SK-N-SH (cell line): ENCODE measurements at regions not wholly inside any gene's neighbourhood (a gene's known extent, or its start where the extent isn't known, plus 50 kb on each side); places are given as distances from the start of the nearest gene placed in this dataset.

Experiments
- CTCF ChIA-PET: fragments of 300-600, 350-600 bp; formaldehyde crosslinking; extraction: SDS; loops from one replicate; lab custom pipeline; 2021; lab: Yijun Ruan, JAX
- POLR2A ChIA-PET: fragments of 350-600 bp; sonication (Branson Sonifier 250); formaldehyde crosslinking; extraction: SDS; loops from one replicate; lab custom pipeline; 2020; ENCODE audit warnings: antibody characterized with exemption, inconsistent platforms; lab: Yijun Ruan, JAX
- DNase-seq: peaks from one replicate; pipeline ENCODE4 v3.0.0; 2012
- H2AFZ ChIP-seq: fragments of 200-600 bp; sonication (generic); 2 replicates; pipeline ENCODE4 v1.8.1; 2016; ENCODE audit warnings: antibody characterized with exemption, mild to moderate bottlenecking, low read depth
- H3F3A ChIP-seq: fragments of 200-600 bp; sonication (generic); replicated peaks from 2 replicates; pipeline ENCODE3; 2016; ENCODE audit warnings: antibody characterized with exemption, mild to moderate bottlenecking; ENCODE audit not compliant: insufficient read depth
- H3K27ac ChIP-seq, 2 experiments: fragments of 200-500 bp in 1 of 2; fragments of 200-600 bp in 1 of 2; sonication (Bioruptor generic) in 1 of 2; sonication (generic), shearing (Covaris generic) in 1 of 2; 2 replicates each; pipeline versions ENCODE4 v1.5.1 to v1.6.1; 2014 to 2016; ENCODE audit warnings: low read depth in 2 of 2, inconsistent platforms in 1 of 2, low read length in 1 of 2, mild to moderate bottlenecking in 1 of 2, mixed read lengths in 1 of 2
- H3K27me3 ChIP-seq: fragments of 200-600 bp; sonication (generic), shearing (Covaris generic); 2 replicates; pipeline ENCODE4 v1.6.1; 2016; ENCODE audit warnings: mixed run types; ENCODE audit not compliant: insufficient read depth
- H3K36me3 ChIP-seq, 2 experiments: fragments of 200-500 bp in 1 of 2; fragments of 200-600 bp in 1 of 2; sonication (Bioruptor generic) in 1 of 2; sonication (generic) in 1 of 2; replicated peaks in 1 of 2; 2 replicates each; pipeline versions ENCODE3 to v1.5.1; 2014 to 2016; ENCODE audit warnings: low read length in 1 of 2, mild to moderate bottlenecking in 1 of 2; ENCODE audit not compliant: insufficient read depth in 2 of 2, control insufficient read depth in 1 of 2
- H3K4me1 ChIP-seq, 2 experiments: fragments of 200-500 bp in 1 of 2; fragments of 200-600 bp in 1 of 2; sonication (Bioruptor generic) in 1 of 2; sonication (generic), shearing (Covaris generic) in 1 of 2; 2 replicates each; pipeline versions ENCODE4 v1.5.1 to v1.6.1; 2014 to 2016; ENCODE audit warnings: low read depth in 1 of 2, low read length in 1 of 2, mixed run types in 1 of 2; ENCODE audit not compliant: insufficient read depth in 2 of 2, control insufficient read depth in 1 of 2
- H3K4me2 ChIP-seq: fragments of 200-600 bp; sonication (generic), shearing (Covaris generic); 2 replicates; pipeline ENCODE4 v1.6.1; 2017; ENCODE audit warnings: mixed run types
- H3K4me3 ChIP-seq, 2 experiments: fragments of 200-500 bp in 1 of 2; fragments of 200-600 bp in 1 of 2; sonication (Bioruptor generic) in 1 of 2; sonication (generic), shearing (Covaris generic) in 1 of 2; 2 replicates each; pipeline versions ENCODE4 v1.5.1 to v1.8.1; 2014 to 2016; ENCODE audit warnings: low read depth in 2 of 2, inconsistent platforms in 1 of 2, low read length in 1 of 2, mild to moderate bottlenecking in 1 of 2, mixed read lengths in 1 of 2, moderate library complexity in 1 of 2
- H3K79me2 ChIP-seq: fragments of 200-600 bp; sonication (generic); 2 replicates; pipeline ENCODE4 v1.8.1; 2017; ENCODE audit warnings: mild to moderate bottlenecking; ENCODE audit not compliant: insufficient read depth
- H3K9ac ChIP-seq: fragments of 200-600 bp; sonication (generic); 2 replicates; pipeline ENCODE4 v1.6.1; 2017; ENCODE audit warnings: mixed run types
- H3K9me2 ChIP-seq: fragments of 200-600 bp; sonication (generic); 2 replicates; pipeline ENCODE4 v1.6.1; 2017; ENCODE audit warnings: mixed run types
- H3K9me3 ChIP-seq: fragments of 200-600 bp; sonication (generic); 2 replicates; pipeline ENCODE4 v1.6.1; 2017; ENCODE audit warnings: mixed run types, mild to moderate bottlenecking, moderate library complexity
- H4K20me1 ChIP-seq: fragments of 200-600 bp; sonication (generic); 2 replicates; pipeline ENCODE4 v1.6.1; 2017; ENCODE audit warnings: mild to moderate bottlenecking, mixed run types; ENCODE audit not compliant: insufficient read depth
- CTCF ChIP-seq: fragments of 200-600 bp; sonication (generic); IDR thresholded peaks from 2 replicates; pipeline ENCODE4 v1.6.1; 2017; ENCODE audit warnings: antibody characterized with exemption, mild to moderate bottlenecking, moderate library complexity
- ELF1 ChIP-seq: IDR thresholded peaks from 2 replicates; pipeline ENCODE4 v1.4.0; 2012
- EP300 ChIP-seq, 2 experiments: IDR thresholded peaks; 2 replicates each; pipeline versions ENCODE4 v1.4.0 to v1.6.1; 2012; ENCODE audit warnings: borderline replicate concordance in 1 of 2, low read depth in 1 of 2, low read length in 1 of 2
- EZH2phosphoT487 ChIP-seq: fragments of 200-600 bp; sonication (generic); IDR thresholded peaks from 2 replicates; pipeline ENCODE4 v1.6.1; 2017; ENCODE audit warnings: low read depth, mixed run types, mild to moderate bottlenecking, antibody characterized with exemption, moderate library complexity, borderline replicate concordance
- FOXJ3 ChIP-seq: sonication (generic); formaldehyde crosslinking; IDR thresholded peaks from 2 replicates; pipeline ENCODE4 v1.5.1; 2020; ENCODE audit warnings: mild to moderate bottlenecking, missing genetic modification reagents
- FOXM1 ChIP-seq: IDR thresholded peaks from 2 replicates; pipeline ENCODE4 v1.4.0; 2012; ENCODE audit warnings: low read depth, mild to moderate bottlenecking
- IRF3 ChIP-seq: fragments of 150-350 bp; IDR thresholded peaks from 2 replicates; pipeline ENCODE4 v1.6.1; 2016; ENCODE audit warnings: mild to moderate bottlenecking, low read depth, low read length
- MAX ChIP-seq: IDR thresholded peaks from 2 replicates; pipeline ENCODE4 v1.4.0; 2012; ENCODE audit warnings: low read depth
- NRF1 ChIP-seq: IDR thresholded peaks from 2 replicates; pipeline ENCODE4 v1.6.1; 2012; ENCODE audit warnings: low read depth, mild to moderate bottlenecking, low read length
- POLR2AphosphoS5 ChIP-seq: IDR thresholded peaks from 2 replicates; pipeline ENCODE4 v1.6.1; 2012; ENCODE audit warnings: low read depth, low read length
- RCOR1 ChIP-seq: fragments of 150-350 bp; IDR thresholded peaks from 2 replicates; pipeline ENCODE4 v1.6.1; 2017; ENCODE audit warnings: antibody characterized with exemption, low read length
- RXRA ChIP-seq: IDR thresholded peaks from 2 replicates; pipeline ENCODE4 v1.4.0; 2012; ENCODE audit warnings: low read depth, mild to moderate bottlenecking, borderline replicate concordance
- SIN3A ChIP-seq: IDR thresholded peaks from 2 replicates; pipeline ENCODE4 v1.6.1; 2012; ENCODE audit warnings: low read depth, mild to moderate bottlenecking, low read length, moderate library complexity, borderline replicate concordance
- TCF12 ChIP-seq: IDR thresholded peaks from 2 replicates; pipeline ENCODE4 v1.4.0; 2012
- TEAD4 ChIP-seq: IDR thresholded peaks from 2 replicates; pipeline ENCODE4 v1.4.0; 2012; ENCODE audit warnings: mild to moderate bottlenecking, borderline replicate concordance; ENCODE audit not compliant: insufficient read depth
- USF2 ChIP-seq: fragments of 150-350 bp; IDR thresholded peaks from 2 replicates; pipeline ENCODE4 v1.6.1; 2017; ENCODE audit warnings: antibody characterized with exemption, low read length, low read depth, borderline replicate concordance
- ZBTB33 ChIP-seq: IDR thresholded peaks from 2 replicates; pipeline ENCODE4 v1.4.0; 2012; ENCODE audit warnings: low read depth, borderline replicate concordance
- WGBS: methylation state at CpG from one replicate; pipeline ENCODE4 v1.1.6; 2017; ENCODE audit warnings: low lambda C conversion rate; 5-methylcytosine and 5-hydroxymethylcytosine counted together

GRCh38 chr2:47687856-47688255 is 95.1 kb upstream of the MSH6 start:
- ChIA-PET POLR2A (no interaction called here), CTCF (no interaction called here)
- WGBS = 44% methylated on average over 1 of the region's 1 CpG

GRCh38 chr2:47686018-47686417 is 96.9 kb upstream of the MSH6 start:
- 29% methylated on average over 5 of the region's 5 CpGs for WGBS
- POLR2A ChIA-PET = no interaction called here
- no peak for TF ChIP-seq NRF1
- no peak for TF ChIP-seq RCOR1
- TF ChIP-seq IRF3 = no peak
- TF ChIP-seq MAX = no peak
- no peak for TF ChIP-seq FOXM1
- no peak for TF ChIP-seq CTCF
- TF ChIP-seq SIN3A = no peak
- TF ChIP-seq EP300 (IDR thresholded peaks at IDR 0.05; ENCODE audit: borderline replicate concordance in 1 of 2, low read depth in 1 of 2, low read length in 1 of 2) = no peak
- TF ChIP-seq TEAD4 = no peak
- no peak for TF ChIP-seq POLR2AphosphoS5

More at GRCh38 chr2:47687856-47688255, 95.1 kb upstream of the MSH6 start:
- H3F3A ChIP-seq = no peaks in the 10 kb centered on the region
- no peaks in the 10 kb centered on the region for H4K20me1 ChIP-seq
- no peaks in the 10 kb centered on the region for H3K4me1 ChIP-seq
- H3K27ac ChIP-seq = no peak overlapping the region
- TF ChIP-seq USF2 = no peak
- TF ChIP-seq ZBTB33 = no peak
- no peak for TF ChIP-seq IRF3
- no peak for TF ChIP-seq EZH2phosphoT487
- no peak for TF ChIP-seq TEAD4
- TF ChIP-seq FOXJ3 = no peak
- TF ChIP-seq TCF12 = no peak
- no peak for TF ChIP-seq RXRA
- TF ChIP-seq ELF1 = no peak
- H3K9ac ChIP-seq = no peak overlapping the region
- no peaks in the 10 kb centered on the region for H3K36me3 ChIP-seq
- no peak overlapping the region for H3K4me2 ChIP-seq
- H3K27me3 ChIP-seq = no peaks in the 10 kb centered on the region; the same call in 1 of the 2 replicates
- DNase-seq = no peak
- H3K9me2 ChIP-seq = no peaks in the 10 kb centered on the region
- H3K9me3 ChIP-seq = peaks cover 3% of the 10 kb centered on the region
- no peak overlapping the region for H3K4me3 ChIP-seq
- H2AFZ ChIP-seq = no peak overlapping the region
- no peaks in the 10 kb centered on the region for H3K79me2 ChIP-seq

More at GRCh38 chr2:47686018-47686417, 96.9 kb upstream of the MSH6 start:
- H3K4me3 ChIP-seq = no peak overlapping the region
- H3K9me2 ChIP-seq = no peaks in the 10 kb centered on the region
- no peaks in the 10 kb centered on the region for H3F3A ChIP-seq
- no peak overlapping the region for H3K27ac ChIP-seq
- H3K79me2 ChIP-seq = no peaks in the 10 kb centered on the region
- CTCF ChIA-PET = no interaction called here
- H2AFZ ChIP-seq = no peak overlapping the region
- no peaks in the 10 kb centered on the region; the same call in 1 of the 2 replicates for H3K27me3 ChIP-seq
- no peaks in the 10 kb centered on the region for H3K36me3 ChIP-seq
- H3K9ac ChIP-seq = no peak overlapping the region
- no peaks in the 10 kb centered on the region for H4K20me1 ChIP-seq
- no peak overlapping the region for H3K4me2 ChIP-seq
- DNase-seq = no peak
- H3K4me1 ChIP-seq = no peaks in the 10 kb centered on the region
- H3K9me3 ChIP-seq = peaks cover 3% of the 10 kb centered on the region
